ENCODE measurements at regions not wholly inside any gene's neighbourhood (a gene's known extent, or its start where the extent isn't known, plus 50 kb on each side); places are given as distances from the start of the nearest gene placed in this dataset.

DNA sequence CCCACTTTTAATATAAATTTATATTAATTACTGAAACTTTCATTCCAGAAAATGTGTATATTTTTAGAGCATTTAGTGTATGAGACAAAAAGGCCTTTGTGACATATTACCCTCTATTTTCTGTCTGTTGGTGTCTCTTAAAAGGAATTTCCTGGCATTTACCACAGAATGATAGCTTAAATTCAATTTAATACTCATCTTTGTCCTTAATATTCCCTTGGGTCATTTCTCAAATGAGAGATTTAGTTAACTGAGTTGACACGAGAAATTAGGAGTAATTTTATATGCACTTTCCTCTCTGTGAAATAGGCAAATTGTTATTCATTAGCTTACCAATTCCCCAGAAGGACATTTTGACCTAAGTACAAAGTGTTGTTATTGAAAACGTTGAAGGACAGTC is 101.7 kb upstream of the CTTNBP2 start:
- DNase-seq, result no peak

DNA sequence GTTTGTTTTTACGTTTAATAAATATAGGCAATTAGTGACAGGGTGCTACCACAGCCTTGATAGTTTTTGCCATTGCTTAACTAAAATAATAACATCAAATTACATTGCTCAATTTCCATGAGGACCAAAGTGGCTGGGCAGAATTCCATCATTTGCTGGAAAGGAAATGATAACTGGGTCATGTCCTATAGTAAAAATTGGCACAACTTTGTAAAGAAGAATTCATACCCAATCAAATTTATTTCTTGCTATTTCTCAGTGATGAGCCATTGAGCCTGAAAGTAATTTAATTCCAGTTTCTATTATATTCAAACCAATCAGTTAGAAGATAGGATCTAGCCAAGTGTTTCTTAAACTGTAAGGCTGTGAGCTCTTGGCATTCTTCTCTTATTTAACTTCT is 102.2 kb upstream of the CTTNBP2 start:
- no peak for DNase-seq

DNA sequence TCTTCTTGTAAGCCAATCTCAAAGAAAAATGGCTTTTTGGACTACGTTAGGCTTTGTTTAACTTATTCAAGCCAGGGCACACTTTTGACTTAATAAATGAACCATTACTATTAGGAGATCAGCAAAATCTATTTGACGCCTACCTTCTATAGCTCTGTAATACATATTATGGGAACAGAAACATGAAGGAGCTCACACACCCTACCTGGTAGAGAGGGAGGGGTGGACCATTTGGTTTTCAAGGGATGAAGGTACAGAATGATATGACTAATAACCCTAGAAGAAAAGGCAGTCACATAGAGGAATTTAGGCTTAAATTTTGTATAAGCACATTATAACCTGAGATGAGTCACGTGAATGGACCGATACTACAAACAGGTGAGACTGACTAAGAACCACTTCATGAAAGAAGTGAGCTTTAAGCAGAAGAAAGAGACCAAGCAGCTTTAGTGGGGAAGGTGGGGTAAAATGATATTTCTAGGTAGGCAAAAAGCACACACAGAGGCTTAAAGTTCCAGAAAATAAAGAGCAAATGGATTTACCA is 106.8 kb upstream of the CTTNBP2 start:
- DNase-seq, result no peak

DNA sequence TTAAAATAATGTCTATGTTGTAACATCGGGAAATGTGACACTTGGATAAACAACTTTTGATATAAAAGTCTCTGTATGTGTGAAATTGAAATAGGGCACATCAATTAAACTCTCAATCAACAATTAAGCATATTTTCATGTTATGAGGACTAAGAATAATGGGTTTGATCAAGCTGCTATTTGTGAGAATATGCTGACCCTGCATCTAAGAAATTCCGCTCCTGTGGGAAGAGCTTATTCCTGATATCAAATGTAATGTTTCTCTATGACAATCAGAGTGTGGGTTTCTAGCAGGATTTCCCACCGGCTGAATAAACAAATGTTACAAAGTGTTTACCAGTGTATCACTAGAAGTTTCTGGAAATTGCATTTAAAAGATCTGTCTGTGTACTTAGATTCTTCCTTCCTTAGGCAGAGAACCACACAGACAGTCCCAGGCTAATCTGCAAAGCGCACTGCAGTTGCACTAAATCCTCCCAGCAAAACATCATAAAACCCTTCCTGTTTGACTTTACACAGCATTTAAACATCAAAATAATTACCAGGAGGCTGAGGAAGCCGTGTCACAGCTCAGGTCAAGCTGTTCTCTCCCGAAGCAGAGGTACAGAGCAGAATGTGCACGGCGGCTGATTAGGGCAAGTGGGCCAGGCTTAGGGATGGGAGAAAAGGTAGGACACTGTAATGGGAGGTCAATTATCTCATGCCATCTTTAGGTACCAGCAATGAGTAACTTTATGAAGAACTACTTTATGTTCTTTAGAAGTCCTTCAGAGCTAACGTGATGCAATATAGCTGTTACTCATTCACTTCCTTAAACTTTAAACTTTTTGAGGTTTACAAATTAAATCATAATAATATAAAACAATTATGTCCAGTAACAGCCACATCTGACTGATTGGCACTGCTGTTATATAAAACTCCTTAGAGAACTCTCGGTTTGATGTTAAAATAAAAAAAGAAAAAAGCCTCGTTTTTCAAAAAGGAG is 109.1 kb upstream of the CTTNBP2 start:
- DNase-seq, result no peak

GRCh38 chr7:117986645-117987269 is 113.5 kb upstream of the CTTNBP2 start:
- no peak for DNase-seq

- no peak for DNase-seq
These were observed 117.6 kb upstream of the CTTNBP2 start for GRCh38 chr7:117990834-117991233.

DNA sequence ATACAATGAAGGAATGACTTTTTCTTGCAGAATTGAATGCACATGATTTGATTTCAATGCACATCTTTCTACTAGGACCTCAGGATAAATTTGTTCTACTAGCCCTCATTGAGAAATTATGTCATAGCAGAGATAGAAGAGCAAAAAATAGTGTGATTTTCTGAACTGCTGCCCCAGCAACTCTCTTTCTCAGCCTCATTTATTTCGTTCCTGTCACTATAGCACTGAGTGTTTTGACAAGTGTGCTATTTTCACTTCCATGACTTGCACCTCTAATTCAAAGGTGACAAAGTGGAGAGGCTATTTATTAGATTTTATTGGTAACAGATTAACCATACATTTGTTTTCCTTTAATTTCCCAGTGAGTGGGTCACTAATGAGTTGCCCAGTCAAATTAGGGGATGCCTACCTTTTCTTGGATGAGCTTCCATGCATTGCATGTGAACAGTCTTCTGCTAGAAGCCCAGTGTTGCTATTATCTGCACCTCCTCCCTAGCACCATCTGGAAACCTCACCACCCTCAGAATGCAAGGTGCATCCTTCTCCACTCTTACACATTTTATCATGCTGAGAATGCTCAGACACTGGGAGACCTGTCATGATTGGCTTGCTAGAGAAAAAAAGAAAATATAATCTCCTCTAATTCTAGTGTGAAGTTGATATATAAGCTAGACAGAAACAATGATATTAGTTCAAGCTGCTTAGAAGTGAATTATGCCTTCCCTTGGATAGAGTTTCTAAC is 119.6 kb upstream of the CTTNBP2 start:
- no peak for DNase-seq

DNA sequence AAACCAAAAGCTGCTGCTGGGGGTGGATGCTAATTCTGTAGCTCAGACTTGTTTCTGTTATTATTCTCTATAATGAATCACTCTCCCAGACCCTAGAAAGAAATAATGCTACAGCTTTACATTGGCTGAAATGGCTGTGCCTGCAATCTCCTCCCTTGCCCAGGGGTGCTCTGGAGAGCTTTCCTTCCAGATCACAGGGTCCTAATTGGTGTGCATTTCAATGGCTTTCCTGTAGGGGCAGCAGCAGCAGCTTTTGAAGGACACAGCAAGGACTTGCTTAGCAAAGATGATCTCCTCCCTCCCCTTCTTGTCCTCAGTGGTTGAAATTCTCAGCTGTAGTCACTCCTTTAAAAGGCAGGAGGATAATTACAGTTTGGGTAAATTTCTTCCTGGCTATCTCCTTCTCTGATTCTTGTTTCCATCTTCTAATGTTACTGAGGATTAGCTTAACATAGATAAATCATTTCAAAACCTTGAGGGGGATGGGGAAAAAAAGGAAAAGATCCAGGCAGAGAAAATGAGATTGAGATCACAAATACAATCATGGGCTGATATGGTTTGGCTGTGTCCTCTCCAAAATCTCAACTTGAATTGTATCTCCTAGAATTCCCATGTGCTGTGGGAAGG is 120.2 kb upstream of the CTTNBP2 start:
- no peak for DNase-seq

DNA sequence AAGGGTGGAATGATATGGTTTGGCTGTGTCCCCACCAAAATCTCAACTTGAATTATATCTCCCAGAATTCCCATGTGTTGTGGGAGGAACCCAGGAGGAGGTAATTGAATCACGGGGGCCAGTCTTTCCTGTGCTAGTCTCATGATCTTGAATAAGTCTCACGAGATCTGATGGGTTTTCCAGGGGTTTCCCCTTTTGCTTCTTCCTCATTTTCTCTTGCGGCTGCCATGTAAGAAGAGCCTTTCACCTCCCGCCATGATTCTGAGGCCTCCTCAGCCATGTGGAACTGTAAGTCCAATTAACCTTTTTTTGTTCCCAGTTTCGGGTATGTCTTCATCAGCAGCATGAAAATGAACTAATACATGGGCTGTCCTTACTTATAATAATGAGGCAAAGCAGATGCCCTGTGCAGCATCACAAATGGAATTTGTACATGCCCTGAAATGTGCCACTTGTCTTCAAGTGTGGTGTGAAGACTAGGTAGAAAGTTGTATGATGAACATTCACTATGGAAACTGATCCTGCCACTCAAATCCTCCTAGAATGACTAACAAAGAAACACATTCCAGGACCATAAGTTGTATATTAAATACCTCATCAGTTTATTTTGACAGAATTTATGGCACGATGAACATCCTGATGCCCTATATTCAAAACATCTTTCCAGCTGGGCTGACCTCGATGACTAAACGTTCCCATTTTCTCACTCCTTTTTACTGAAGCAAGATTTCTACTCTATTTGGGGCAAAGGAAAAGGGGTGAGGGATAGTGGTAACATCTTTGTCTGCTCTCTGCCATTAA is 122.8 kb upstream of the CTTNBP2 start:
- no peak for DNase-seq

- no peak for DNase-seq
These were observed 124.9 kb upstream of the CTTNBP2 start for GRCh38 chr7:117997862-117998825.

DNA sequence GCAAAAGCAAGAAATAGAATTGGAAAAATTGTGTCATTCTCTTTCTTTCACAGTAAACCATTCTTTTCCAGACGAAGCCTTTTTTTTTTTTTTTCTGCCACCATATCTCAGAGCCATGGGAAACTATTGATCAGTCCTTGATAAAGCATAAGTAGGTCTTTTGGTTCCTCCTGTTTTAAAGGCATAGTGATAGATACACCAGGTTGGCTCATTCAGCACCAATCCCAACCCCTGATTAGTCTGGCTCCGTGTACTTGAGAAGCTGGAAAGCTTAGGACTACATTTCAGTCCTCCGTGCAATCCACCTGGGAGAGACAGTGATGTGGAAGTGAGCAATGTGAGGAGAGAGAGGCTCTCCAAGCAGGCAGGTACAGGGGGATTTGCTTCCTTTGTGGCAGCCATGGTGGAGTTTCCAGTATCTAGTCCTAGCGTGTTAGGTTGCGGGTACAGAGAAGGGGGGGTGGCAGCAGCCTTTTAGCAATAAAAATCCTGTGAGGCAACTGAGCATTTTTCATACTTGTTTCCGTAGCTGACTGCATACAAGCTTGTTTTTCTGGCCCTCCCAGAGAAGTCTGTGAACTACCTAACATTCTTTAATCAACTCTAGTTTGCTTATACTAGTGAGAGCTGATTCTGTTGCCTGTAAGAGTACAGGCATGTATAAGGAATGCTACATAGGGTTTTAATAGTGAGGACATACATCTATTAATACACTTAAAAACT is 127.4 kb upstream of the CTTNBP2 start:
- no peak for DNase-seq

- DNase-seq, result no peak
These were observed 130.2 kb upstream of the CTTNBP2 start for GRCh38 chr7:118003476-118003875.

- no peak for DNase-seq
These were observed 131.8 kb upstream of the CTTNBP2 start for GRCh38 chr7:118005026-118005425.

DNA sequence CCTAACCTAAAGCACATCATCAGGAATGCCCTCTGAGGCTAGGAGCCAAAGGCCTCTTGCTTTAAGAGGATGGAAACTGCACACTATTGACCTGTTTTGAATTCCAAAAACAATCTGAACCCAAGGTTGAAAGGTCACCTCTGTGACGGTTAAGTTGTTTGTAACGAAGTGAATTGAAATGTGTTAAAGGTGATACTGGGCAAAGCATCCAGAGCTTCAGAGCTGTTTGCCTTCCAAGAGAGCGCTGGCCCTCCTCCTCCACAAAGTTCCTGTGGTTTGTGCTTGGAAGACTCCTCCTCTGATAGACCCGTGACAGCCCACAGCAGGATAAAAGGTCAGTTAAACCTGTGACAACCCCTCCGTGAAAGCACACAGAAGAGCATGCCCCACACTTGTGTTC is 133.7 kb upstream of the CTTNBP2 start:
- DNase-seq, result no peak

DNA sequence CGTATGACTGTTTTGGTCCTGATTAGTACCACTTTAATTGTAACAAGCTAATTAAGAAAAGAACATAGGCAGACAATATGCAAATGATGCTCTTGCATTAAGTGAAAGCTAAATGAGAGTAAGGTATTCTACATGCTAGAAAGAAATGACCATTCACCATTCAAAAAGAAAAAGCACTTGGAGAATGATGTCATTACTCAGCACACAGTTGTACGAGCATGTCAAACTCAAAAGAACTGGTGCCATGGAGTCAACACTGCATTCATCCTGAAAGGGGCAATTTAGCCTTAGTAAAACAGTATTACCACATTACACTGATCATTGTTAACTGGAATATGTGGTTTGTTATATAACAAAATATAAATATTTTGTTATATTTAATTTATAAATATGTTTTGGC is 136.2 kb upstream of the CTTNBP2 start:
- DNase-seq, result no peak

DNA sequence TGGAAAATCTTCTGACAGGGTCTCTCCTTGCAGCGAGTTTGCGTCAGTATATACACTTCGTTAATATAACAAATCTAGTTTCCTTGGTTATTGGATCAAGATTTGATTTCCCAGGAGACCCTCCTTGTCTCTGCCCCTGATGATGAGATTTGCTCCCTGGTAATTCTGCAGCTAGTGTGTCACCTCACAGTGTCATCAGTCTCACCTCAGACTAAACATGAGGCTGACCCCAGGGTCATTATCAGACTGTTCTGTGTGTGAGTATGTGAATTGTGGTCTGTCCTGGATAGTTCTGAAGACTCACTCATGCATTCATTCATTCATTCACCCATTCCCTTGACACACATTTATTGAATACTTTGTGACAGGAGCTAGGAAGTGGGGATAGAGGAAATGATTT is 138.4 kb upstream of the CTTNBP2 start:
- no peak for DNase-seq

- no peak for DNase-seq
These were observed 140.2 kb upstream of the CTTNBP2 start for GRCh38 chr7:118013252-118014010.

DNA sequence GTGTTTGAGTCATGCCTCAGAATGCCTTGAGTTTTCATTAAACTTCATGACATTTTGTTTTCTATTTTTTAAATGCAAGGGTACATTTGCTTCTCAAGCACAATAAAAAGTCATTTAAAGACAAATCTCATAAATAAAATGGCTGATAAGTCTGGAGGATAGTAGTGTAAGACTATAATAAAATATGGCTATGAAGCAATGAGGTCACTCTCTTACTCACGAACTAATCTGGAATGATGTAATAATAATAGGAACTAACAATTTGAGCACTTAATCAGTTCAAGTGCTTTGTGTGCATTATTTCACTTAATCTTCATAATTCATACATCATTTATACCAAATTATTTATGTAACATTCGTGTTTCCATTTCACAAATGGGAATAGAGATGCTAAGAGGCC is 149.3 kb upstream of the CTTNBP2 start:
- DNase-seq, result no peak

DNA sequence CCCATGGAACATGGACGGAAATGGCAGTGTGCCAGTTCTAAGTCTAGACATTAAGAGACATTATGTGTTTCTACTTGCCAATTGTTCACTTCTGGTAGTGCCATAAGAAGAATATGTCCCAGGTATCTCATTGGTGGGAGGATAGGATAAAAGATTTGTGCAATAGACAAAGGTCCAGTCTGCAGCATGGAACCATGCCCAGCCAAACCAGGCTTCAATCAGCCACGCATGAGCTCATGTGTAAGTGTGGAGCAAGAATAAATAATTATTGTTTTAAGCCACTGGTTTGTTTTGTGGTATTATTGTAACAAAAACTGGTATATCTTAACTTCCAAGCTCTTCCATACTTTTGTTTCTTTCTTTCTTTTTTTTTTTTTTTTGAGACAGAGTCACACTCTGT is 153.6 kb upstream of the CTTNBP2 start:
- DNase-seq, result no peak

Measured in activated effector memory CD4-positive, alpha-beta T cell treated with anti-CD3 and anti-CD28 coated beads, Interleukin-2, amount 50 U/mL, for 16 hours (primary cell).